HG02973 (cell line): ENCODE measurements at regions not wholly inside any gene's neighbourhood (a gene's known extent, or its start where the extent isn't known, plus 50 kb on each side); places are given as distances from the start of the nearest gene placed in this dataset.

Source experiments
- ATAC-seq: cut with Tn5 transposase; IDR thresholded peaks from one replicate; pipeline ENCODE4 v1.9.1; 2021; ENCODE audit warnings: moderate library complexity; ENCODE audit not compliant: unreplicated experiment

GRCh38 chr5:125153231-125153630 is 406.8 kb upstream of the ZNF608 start:
- ATAC-seq: no peak

GRCh38 chr5:125154301-125155110 is 408.1 kb upstream of the ZNF608 start:
- ATAC-seq: no peak

- no peak for ATAC-seq
These were observed 414.5 kb upstream of the ZNF608 start for GRCh38 chr5:125160787-125161502.

GRCh38 chr5:125162714-125163113 is 416.3 kb upstream of the ZNF608 start:
- no peak for ATAC-seq

GRCh38 chr5:125169396-125169795 is 423.0 kb upstream of the ZNF608 start:
- no peak for ATAC-seq

- no peak for ATAC-seq
These were observed 425.2 kb upstream of the ZNF608 start for GRCh38 chr5:125171641-125172040.

GRCh38 chr5:125175348-125176004 is 429.0 kb upstream of the ZNF608 start:
- no peak for ATAC-seq

- no peak for ATAC-seq
These were observed 429.6 kb upstream of the ZNF608 start for GRCh38 chr5:125176005-125176390.

GRCh38 chr5:125177340-125177739 is 430.9 kb upstream of the ZNF608 start:
- no peak for ATAC-seq

GRCh38 chr5:125179612-125180011 is 433.2 kb upstream of the ZNF608 start:
- no peak for ATAC-seq

- ATAC-seq: no peak
These were observed 433.9 kb upstream of the ZNF608 start for GRCh38 chr5:125180231-125180829.

- ATAC-seq: no peak
These were observed 434.7 kb upstream of the ZNF608 start for GRCh38 chr5:125181159-125181558.

- ATAC-seq: no peak
These were observed 435.5 kb upstream of the ZNF608 start for GRCh38 chr5:125181955-125182354.

GRCh38 chr5:125185740-125186139 is 439.3 kb upstream of the ZNF608 start:
- no peak for ATAC-seq

GRCh38 chr5:125186911-125187375 is 440.5 kb upstream of the ZNF608 start:
- no peak for ATAC-seq

GRCh38 chr5:125189531-125189941 is 443.1 kb upstream of the ZNF608 start:
- ATAC-seq: no peak

GRCh38 chr5:125190232-125191087 is 444.0 kb upstream of the ZNF608 start:
- no peak for ATAC-seq

GRCh38 chr5:125194883-125195282 is 448.4 kb upstream of the ZNF608 start:
- no peak for ATAC-seq

GRCh38 chr5:125196481-125197111 is 450.2 kb upstream of the ZNF608 start:
- ATAC-seq: no peak

GRCh38 chr5:125197321-125197720 is 450.9 kb upstream of the ZNF608 start:
- no peak for ATAC-seq
